ENCODE measurements at regions not wholly inside any gene's neighbourhood (a gene's known extent, or its start where the extent isn't known, plus 50 kb on each side); places are given as distances from the start of the nearest gene placed in this dataset.

DNA sequence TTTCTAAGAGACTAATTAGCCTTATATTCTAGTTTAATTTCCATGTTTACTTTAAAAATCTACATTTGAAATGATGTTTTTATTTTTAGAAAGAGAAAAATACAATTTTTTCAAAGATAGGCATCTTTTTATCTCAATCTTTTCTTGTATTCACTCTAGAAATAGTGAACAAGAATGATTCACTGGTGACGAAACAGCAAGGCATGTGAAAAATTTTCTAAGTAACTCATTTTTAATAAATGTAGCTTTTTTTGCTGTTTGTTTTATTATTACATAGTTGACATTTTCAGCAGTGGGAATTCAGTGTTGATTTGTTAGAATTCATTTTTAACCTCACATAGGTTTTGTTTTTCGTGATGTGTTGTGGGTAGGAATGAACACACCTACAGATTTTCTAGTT, 1226.4 kb downstream of the NSUN3 start:
- TF ChIP-seq, protein P1, sequence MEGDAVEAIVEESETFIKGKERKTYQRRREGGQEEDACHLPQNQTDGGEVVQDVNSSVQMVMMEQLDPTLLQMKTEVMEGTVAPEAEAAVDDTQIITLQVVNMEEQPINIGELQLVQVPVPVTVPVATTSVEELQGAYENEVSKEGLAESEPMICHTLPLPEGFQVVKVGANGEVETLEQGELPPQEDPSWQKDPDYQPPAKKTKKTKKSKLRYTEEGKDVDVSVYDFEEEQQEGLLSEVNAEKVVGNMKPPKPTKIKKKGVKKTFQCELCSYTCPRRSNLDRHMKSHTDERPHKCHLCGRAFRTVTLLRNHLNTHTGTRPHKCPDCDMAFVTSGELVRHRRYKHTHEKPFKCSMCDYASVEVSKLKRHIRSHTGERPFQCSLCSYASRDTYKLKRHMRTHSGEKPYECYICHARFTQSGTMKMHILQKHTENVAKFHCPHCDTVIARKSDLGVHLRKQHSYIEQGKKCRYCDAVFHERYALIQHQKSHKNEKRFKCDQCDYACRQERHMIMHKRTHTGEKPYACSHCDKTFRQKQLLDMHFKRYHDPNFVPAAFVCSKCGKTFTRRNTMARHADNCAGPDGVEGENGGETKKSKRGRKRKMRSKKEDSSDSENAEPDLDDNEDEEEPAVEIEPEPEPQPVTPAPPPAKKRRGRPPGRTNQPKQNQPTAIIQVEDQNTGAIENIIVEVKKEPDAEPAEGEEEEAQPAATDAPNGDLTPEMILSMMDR (IDR thresholded peaks at IDR 0.05): no peak
- TF ChIP-seq POLR2A (IDR thresholded peaks at IDR 0.05): no peak
